ENCODE measurements at regions not wholly inside any gene's neighbourhood (a gene's known extent, or its start where the extent isn't known, plus 50 kb on each side); places are given as distances from the start of the nearest gene placed in this dataset.

- ChIA-PET POLR2A (no interaction called here), CTCF (no interaction called here)
- Mint-ChIP-seq H3K36me3 (ENCODE audit: low read depth) (no peaks in the 10 kb centered on the region), H3K4me1 (no peaks in the 10 kb centered on the region), H3K27me3 (no peaks in the 10 kb centered on the region), H3K4me3 (no peak overlapping the region), H3K27ac (no peak overlapping the region), H3K9me3 (no peaks in the 10 kb centered on the region)
- DNase-seq: no peak
- no peak for TF ChIP-seq CTCF (IDR thresholded peaks at IDR 0.05)
- ATAC-seq (ENCODE audit: low read depth): no peak
- intact Hi-C loops (cut with micrococcal nuclease): no loop called here
These were observed 121.4 kb upstream of the CEP162 start for GRCh38 chr6:84348801-84349200.

GRCh38 chr6:84346372-84346771, 118.9 kb upstream of the CEP162 start:
- Mint-ChIP-seq H3K27me3 (no peaks in the 10 kb centered on the region), H3K36me3 (ENCODE audit: low read depth) (no peaks in the 10 kb centered on the region), H3K4me3 (no peak overlapping the region), H3K4me1 (no peaks in the 10 kb centered on the region), H3K9me3 (no peaks in the 10 kb centered on the region), H3K27ac (no peak overlapping the region)
- TF ChIP-seq CTCF (IDR thresholded peaks at IDR 0.05): no peak
- no peak for ATAC-seq (ENCODE audit: low read depth)
- DNase-seq: no peak
- intact Hi-C loops (cut with micrococcal nuclease): no loop called here
- CTCF ChIA-PET: no interaction called here
- POLR2A ChIA-PET: no interaction called here

- Mint-ChIP-seq H3K27me3 (no peaks in the 10 kb centered on the region), H3K36me3 (ENCODE audit: low read depth) (no peaks in the 10 kb centered on the region), H3K4me3 (no peak overlapping the region), H3K9me3 (peaks cover 4% of the 10 kb centered on the region), H3K27ac (no peak overlapping the region), H3K4me1 (no peaks in the 10 kb centered on the region)
- ATAC-seq (ENCODE audit: low read depth) (no peak), DNase-seq (no peak)
- ChIA-PET CTCF (no interaction called here), POLR2A (no interaction called here)
- no peak for TF ChIP-seq CTCF (IDR thresholded peaks at IDR 0.05)
- intact Hi-C loops (cut with micrococcal nuclease): no loop called here
These were observed 116.6 kb upstream of the CEP162 start for GRCh38 chr6:84344005-84344404.

- ATAC-seq (ENCODE audit: low read depth): no peak
- POLR2A ChIA-PET: no interaction called here
- DNase-seq: no peak
- Mint-ChIP-seq H3K9me3 (peaks cover 15% of the 10 kb centered on the region), H3K27me3 (no peaks in the 10 kb centered on the region), H3K27ac (no peak overlapping the region), H3K4me1 (no peaks in the 10 kb centered on the region), H3K4me3 (no peak overlapping the region), H3K36me3 (ENCODE audit: low read depth) (no peaks in the 10 kb centered on the region)
- TF ChIP-seq CTCF (IDR thresholded peaks at IDR 0.05): no peak
- intact Hi-C loops (cut with micrococcal nuclease): no loop called here
- CTCF ChIA-PET: no interaction called here
These were observed 113.0 kb upstream of the CEP162 start for GRCh38 chr6:84340422-84340821.

- H3K4me3 Mint-ChIP-seq: no peak overlapping the region
- H3K4me1 Mint-ChIP-seq: no peaks in the 10 kb centered on the region
- H3K27me3 Mint-ChIP-seq: no peaks in the 10 kb centered on the region
- H3K36me3 Mint-ChIP-seq (ENCODE audit: low read depth): no peaks in the 10 kb centered on the region
- ATAC-seq (ENCODE audit: low read depth): no peak
- CTCF ChIA-PET: no interaction called here
- POLR2A ChIA-PET: no interaction called here
- peaks cover 13% of the 10 kb centered on the region for H3K9me3 Mint-ChIP-seq
- intact Hi-C loops (cut with micrococcal nuclease): no loop called here
- no peak for DNase-seq
- H3K27ac Mint-ChIP-seq: no peak overlapping the region
- no peak for TF ChIP-seq CTCF (IDR thresholded peaks at IDR 0.05)
These were observed 106.4 kb upstream of the CEP162 start for GRCh38 chr6:84333842-84334241.
